ENCODE measurements at regions not wholly inside any gene's neighbourhood (a gene's known extent, or its start where the extent isn't known, plus 50 kb on each side); places are given as distances from the start of the nearest gene placed in this dataset.
"Not testable (repeated sequence)": the region's sequence is repeated elsewhere in the genome, so short reads cannot be mapped to it uniquely, and the experiment has no call there.

GRCh38 chr11:3583476-3583875 is 58.3 kb downstream of the ART5 start:
- DNase-seq (ENCODE audit: extremely low spot score); POLR2A ChIA-PET; CTCF ChIA-PET: not testable (repeated sequence)

- DNase-seq (ENCODE audit: extremely low spot score); POLR2A ChIA-PET: not testable (repeated sequence)
- CTCF ChIA-PET = interaction anchor here (0.6 to 1.5 kb wide), 3 partner anchors 10 to 125 kb away, joined by 3 to 4 read pairs (median 3); no protein-coding TSS in a partner anchor
Observed at GRCh38 chr11:3581389-3581725, 60.4 kb downstream of the ART5 start.

GRCh38 chr11:3580487-3581388 is 61.1 kb downstream of the ART5 start:
- POLR2A ChIA-PET = not testable (repeated sequence)
- peak; percentile 73 for TF ChIP-seq CTCF (IDR thresholded peaks at IDR 0.05; ENCODE audit: control extremely low read depth, extremely low read depth, low read depth, missing control alignments)
- CTCF ChIA-PET = interaction anchor here (0.6 to 1.5 kb wide), 3 partner anchors 11 to 125 kb away, joined by 3 to 4 read pairs (median 3); no protein-coding TSS in a partner anchor
- DNase-seq (ENCODE audit: extremely low spot score) = peak; percentile 47

- CTCF ChIA-PET = interaction anchor here (1.5 kb wide), 1 partner anchor 124 kb away, joined by 3 read pairs; no protein-coding TSS in a partner anchor
- POLR2A ChIA-PET; DNase-seq (ENCODE audit: extremely low spot score): not testable (repeated sequence)
Observed at GRCh38 chr11:3579600-3580459, 62.0 kb downstream of the ART5 start.

GRCh38 chr11:3576066-3576604 is 65.7 kb downstream of the ART5 start:
- DNase-seq (ENCODE audit: extremely low spot score); POLR2A ChIA-PET; CTCF ChIA-PET: not testable (repeated sequence)

GRCh38 chr11:3572976-3573647 is 68.7 kb downstream of the ART5 start:
- POLR2A ChIA-PET; CTCF ChIA-PET; DNase-seq (ENCODE audit: extremely low spot score): not testable (repeated sequence)

- CTCF ChIA-PET; POLR2A ChIA-PET; DNase-seq (ENCODE audit: extremely low spot score): not testable (repeated sequence)
Observed at GRCh38 chr11:3571752-3572151, 70.0 kb downstream of the ART5 start.

GRCh38 chr11:3565838-3566237 is 76.0 kb downstream of the ART5 start:
- CTCF ChIA-PET; DNase-seq (ENCODE audit: extremely low spot score); POLR2A ChIA-PET: not testable (repeated sequence)

GRCh38 chr11:3564383-3564782 is 77.4 kb downstream of the ART5 start:
- CTCF ChIA-PET = interaction anchor here (1.5 kb wide), 1 partner anchor 46 kb away, joined by 4 read pairs; no protein-coding TSS in a partner anchor
- POLR2A ChIA-PET; DNase-seq (ENCODE audit: extremely low spot score): not testable (repeated sequence)

GRCh38 chr11:3554621-3555020 is 87.2 kb downstream of the ART5 start:
- CTCF ChIA-PET = not testable (repeated sequence)

GRCh38 chr11:3544990-3545389 is 96.8 kb downstream of the ART5 start:
- CTCF ChIA-PET; POLR2A ChIA-PET; DNase-seq (ENCODE audit: extremely low spot score): not testable (repeated sequence)

More at GRCh38 chr11:3554621-3555020, 87.2 kb downstream of the ART5 start:
- POLR2A ChIA-PET; DNase-seq (ENCODE audit: extremely low spot score): not testable (repeated sequence)

- CTCF ChIA-PET, POLR2A ChIA-PET: not testable (repeated sequence)
Observed at GRCh38 chr11:3538220-3538619, 103.6 kb downstream of the ART5 start.

GRCh38 chr11:3537254-3537653 is 104.5 kb downstream of the ART5 start:
- CTCF ChIA-PET; DNase-seq (ENCODE audit: extremely low spot score); POLR2A ChIA-PET: not testable (repeated sequence)

More at GRCh38 chr11:3538220-3538619, 103.6 kb downstream of the ART5 start:
- DNase-seq (ENCODE audit: extremely low spot score) = not testable (repeated sequence)

GRCh38 chr11:3532958-3533357 is 108.8 kb downstream of the ART5 start:
- CTCF ChIA-PET; POLR2A ChIA-PET; DNase-seq (ENCODE audit: extremely low spot score): not testable (repeated sequence)

GRCh38 chr11:3531280-3531679 is 110.5 kb downstream of the ART5 start:
- CTCF ChIA-PET; POLR2A ChIA-PET; DNase-seq (ENCODE audit: extremely low spot score): not testable (repeated sequence)

- CTCF ChIA-PET; DNase-seq (ENCODE audit: extremely low spot score); POLR2A ChIA-PET: not testable (repeated sequence)
Observed at GRCh38 chr11:3523567-3523966, 118.2 kb downstream of the ART5 start.

All from GM10248 (cell line).